ENCODE measurements at regions not wholly inside any gene's neighbourhood (a gene's known extent, or its start where the extent isn't known, plus 50 kb on each side); places are given as distances from the start of the nearest gene placed in this dataset.
"Not testable (repeated sequence)": the region's sequence is repeated elsewhere in the genome, so short reads cannot be mapped to it uniquely, and the experiment has no call there.

DNA sequence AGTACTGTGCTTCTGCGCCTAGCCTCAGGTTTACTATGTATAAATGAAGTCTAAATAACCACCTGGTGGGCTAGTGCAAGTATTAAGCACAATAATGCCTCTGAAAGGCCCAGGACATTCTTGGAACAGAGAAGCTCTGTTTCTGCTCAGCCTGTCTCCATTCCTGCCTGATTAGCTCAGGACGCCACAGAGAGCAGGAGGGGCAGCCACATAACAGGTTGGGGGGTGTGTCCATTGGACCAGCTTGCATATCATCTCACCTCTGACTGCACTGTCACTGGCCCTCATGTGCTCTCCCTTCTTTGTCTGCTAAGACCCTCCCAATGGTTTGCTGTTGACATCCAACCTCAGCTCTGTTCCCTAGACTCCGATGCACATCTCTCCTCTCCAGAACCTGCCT lies 52.8 kb upstream of the IKZF1 start:
- no peak for DNase-seq (ENCODE audit: low read depth in 1 of 2, low spot score in 1 of 2)

DNA sequence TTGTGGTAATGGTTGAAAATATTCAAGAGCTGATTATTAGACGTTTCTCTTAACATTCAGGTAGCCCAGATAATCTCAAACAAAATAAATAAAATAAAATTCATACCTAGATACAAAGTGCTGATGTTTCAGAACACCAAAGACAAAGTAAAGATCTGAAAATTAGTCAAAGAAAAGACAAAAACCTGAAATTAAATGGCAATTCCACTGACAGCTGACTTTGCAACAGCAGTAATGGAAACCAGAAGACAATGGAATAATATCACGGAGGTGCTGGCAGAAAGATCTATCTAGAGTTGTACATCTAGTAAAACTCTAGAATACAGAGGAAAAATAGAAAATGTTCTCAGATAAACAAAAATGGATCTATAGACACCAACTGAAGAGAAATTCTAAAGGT lies 58.0 kb upstream of the IKZF1 start:
- DNase-seq (ENCODE audit: low read depth in 1 of 2, low spot score in 1 of 2): no peak

DNA sequence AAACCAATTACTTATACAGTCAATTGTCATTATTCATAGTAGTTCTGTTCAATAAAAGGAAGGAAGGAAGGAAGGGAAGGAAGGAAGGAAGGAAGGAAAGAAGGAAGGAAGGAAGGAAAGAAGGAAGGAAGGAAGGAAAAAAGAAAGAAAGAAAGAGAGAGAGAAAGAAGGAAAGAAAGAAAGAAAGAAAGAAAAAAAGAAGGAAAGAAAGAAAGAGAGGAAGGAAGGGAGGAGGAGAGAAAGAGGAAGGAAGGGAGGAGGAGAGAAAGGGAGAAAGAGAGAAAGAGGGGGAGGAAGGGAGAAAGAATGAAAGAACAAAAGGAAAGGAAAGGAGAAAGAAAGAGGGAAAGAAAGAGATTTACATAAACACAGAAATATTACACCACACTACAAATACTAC lies 62.4 kb upstream of the IKZF1 start:
- DNase-seq (ENCODE audit: low read depth in 1 of 2, low spot score in 1 of 2): not testable (repeated sequence)

DNA sequence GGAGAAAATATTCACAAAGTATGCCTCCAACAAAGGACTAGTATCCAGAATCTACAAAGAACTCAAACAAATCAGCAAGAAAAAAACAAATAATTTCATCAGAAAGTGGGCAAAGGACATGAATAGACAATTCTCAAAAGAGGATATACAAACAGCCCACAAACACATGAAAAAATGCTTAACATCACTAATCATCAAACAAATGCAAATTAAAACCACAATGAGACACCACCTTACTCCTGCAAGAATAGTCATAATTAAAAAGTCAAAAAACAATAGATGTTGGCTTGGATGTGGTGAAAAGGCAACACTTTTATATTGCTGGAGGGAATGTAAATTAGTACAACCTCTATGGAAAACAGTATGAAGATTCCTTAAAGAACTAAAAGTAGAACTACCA lies 63.8 kb upstream of the IKZF1 start:
- not testable (repeated sequence) for DNase-seq (ENCODE audit: low read depth in 1 of 2, low spot score in 1 of 2)

DNA sequence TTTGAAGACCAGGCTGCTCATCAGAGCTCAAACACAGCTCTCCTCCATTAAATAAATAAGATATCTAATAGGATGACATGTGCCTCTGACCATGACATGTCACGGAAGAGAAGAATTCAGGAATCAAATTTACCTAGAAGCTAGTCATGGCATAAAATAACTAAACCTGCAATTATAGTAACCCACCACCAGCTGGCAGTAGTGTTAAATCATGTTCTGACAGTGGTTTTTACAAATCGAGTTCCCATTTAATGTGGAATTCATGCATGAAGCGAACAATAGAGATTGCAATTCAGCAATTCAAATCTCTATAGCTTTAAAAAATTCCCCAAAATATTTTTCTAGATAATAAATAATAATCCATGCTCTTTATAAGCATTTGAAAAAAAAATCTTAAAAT lies 74.6 kb upstream of the IKZF1 start:
- no peak for DNase-seq (ENCODE audit: low read depth in 1 of 2, low spot score in 1 of 2)

DNA sequence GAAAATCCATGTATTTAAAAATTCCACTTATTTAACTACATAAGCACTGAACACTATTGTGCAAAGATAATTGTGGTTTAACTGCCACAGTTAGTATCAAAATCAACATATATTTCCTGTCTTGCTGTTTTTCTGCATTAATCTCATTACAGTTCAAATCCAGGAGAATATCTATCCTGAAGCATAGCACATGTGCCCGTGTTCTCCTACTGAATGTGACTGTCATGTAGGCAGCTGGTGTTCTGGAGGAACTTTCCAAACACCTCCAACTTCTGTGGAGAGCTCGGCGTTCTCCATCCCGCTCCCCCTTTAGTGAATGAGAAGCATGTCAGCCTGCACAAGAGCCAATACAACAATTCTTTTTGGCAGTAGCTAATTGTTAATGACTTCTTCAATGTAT lies 76.4 kb upstream of the IKZF1 start:
- no peak for DNase-seq (ENCODE audit: low read depth in 1 of 2, low spot score in 1 of 2)

DNA sequence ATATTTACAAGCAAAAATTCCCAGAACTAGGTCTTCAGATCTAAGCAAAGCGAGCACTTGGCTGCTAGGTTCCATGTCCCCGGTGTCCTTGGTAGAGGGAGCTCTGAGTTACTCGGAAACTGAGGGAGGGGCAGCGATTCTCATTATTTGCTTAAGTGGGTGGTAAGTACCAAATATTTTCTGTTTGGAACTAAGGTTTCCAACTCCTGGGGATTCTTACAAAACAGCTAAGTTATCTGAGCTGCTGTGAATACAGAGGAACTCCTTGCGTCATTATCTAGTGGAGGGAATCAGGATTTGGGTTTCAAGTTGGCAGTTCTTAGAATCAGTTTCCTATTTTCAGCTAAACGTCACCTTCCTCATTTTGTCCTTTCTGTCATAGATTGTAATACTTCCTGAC lies 76.8 kb upstream of the IKZF1 start:
- no peak for DNase-seq (ENCODE audit: low read depth in 1 of 2, low spot score in 1 of 2)

DNA sequence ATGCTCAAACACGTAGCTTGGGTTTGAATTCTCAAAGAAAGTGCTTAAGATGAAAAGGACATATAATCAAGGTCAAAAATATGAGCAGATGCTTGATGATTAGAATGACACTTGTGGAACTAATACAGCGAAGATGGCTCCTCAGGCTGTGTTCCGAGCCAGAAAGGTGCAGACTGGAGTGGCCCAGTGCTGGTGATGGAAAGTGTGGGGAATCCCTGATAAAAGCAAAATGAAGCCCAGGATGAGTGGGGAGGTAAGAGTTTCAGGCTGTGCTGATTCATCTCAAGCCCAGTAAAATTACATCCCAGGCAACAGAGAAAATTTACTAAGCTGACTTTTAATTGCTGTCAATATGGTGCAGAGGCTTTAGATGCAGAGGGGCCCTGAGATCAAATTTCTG lies 77.8 kb upstream of the IKZF1 start:
- DNase-seq (ENCODE audit: low read depth in 1 of 2, low spot score in 1 of 2): no peak

DNA sequence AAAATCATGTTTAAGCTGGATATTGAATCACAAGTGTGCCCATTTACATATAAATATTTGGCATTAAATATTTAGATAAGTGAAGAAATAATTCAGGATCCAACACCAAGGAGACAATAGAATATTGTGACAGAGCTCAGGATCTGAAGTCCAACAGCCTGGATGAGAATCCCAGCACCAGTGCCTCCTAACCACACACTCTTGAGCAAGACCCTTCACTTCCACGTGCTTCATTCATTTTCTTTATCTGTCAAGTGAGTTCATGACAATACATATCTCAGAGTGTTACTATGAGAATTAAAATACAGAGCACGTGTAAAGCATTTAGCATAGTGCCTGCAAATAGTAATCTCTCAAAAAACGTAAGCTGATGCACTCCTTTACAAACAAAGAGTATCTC lies 78.4 kb upstream of the IKZF1 start:
- DNase-seq (ENCODE audit: low read depth in 1 of 2, low spot score in 1 of 2): no peak

DNA sequence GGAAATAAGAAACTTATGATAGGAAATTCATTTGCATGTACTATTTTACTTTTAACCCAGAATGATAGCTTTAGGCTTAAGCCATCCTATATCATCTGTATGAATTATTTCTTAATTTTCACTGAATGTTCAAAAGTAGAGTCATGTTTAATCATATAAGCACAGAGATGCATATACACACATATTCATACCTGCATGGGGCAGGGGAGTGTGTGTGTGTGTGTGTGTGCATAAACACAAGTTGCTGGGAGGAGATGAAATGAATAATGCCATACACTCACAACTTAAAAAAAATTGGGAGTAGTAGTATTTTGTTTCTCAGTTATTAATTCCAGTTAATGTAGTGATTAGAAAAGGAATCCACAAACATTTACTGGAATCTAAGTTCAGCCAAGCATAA lies 83.1 kb upstream of the IKZF1 start:
- no peak for DNase-seq (ENCODE audit: low read depth in 1 of 2, low spot score in 1 of 2)

DNA sequence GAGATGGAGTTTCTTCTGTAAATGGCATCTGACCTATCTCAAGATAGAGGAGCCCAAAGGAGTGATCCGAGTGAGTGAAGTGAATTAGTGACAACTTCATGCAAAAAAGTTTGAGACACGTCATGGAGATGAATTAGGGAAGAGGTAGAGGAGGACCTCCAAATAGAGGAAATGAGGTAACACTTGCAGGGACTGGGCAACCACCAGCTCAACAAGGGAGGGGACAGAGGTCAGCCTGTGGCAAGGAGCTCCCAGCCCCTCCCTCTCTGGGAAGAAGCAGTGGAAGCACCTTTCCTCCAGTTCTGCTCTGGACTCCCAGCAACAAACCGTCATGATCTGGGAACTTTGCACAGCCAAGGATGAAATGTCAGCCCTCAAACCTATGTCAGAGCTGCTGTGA lies 83.5 kb upstream of the IKZF1 start:
- DNase-seq (ENCODE audit: low read depth in 1 of 2, low spot score in 1 of 2): no peak

DNA sequence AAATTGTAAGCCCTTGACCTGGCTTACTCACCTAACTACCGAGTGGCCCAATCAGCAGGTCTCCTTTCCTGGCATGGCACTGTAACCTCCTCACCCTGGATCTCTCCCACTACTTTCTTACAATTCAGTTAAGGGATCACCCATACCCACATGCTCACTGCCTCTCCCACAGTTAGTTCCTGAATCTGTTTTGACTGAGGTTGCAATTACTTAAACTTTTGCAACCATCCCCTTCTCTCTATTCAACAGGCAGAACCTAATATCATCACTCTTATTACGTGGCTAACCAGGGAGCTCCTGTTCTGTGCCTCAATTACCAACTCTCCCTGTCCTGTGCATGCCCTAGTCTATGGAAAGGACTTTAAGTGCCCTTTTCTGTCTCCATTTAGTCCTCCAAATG lies 84.2 kb upstream of the IKZF1 start:
- DNase-seq (ENCODE audit: low read depth in 1 of 2, low spot score in 1 of 2): no peak

DNA sequence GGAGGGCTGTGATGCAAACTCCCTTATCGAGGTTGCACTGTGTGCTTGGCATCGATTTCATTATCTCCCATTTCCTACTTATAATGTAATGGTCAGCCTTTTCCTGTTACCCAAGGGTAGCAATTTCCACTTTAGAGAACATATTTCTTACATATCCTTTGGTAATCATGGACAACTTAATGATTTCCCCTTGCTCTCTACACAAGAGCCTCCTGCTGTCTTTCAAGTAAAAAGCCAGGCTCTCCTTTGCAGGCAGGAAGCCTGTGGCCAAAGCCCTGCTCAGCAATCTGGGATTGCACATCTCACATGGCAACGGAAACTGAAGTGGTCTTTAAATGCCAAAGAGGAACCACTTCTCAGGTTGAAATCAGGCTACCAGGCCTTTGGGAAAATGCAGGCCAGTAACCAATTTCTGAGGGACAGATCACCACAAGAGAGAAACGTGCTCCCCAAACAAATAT lies 86.7 kb upstream of the IKZF1 start:
- no peak for DNase-seq (ENCODE audit: low read depth in 1 of 2, low spot score in 1 of 2)

DNA sequence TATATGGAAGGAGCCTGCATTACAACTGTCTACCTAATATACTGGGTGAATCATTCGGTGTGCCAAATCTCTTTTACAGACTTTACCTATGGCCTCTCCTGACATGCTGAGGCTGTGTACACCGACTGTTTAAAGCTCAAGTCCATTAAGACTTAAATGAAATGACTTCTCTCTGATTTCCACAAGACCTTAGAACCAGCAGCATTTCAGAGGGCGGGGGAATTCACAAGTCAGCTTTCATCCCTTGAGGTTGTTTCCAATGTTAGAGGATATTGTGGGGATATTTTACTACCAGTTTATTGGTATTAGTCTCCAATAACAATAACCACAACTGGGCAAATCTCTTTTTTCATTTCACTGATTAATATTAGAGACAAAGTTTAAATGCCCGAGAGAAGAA lies 87.1 kb upstream of the IKZF1 start:
- DNase-seq (ENCODE audit: low read depth in 1 of 2, low spot score in 1 of 2): no peak

DNA sequence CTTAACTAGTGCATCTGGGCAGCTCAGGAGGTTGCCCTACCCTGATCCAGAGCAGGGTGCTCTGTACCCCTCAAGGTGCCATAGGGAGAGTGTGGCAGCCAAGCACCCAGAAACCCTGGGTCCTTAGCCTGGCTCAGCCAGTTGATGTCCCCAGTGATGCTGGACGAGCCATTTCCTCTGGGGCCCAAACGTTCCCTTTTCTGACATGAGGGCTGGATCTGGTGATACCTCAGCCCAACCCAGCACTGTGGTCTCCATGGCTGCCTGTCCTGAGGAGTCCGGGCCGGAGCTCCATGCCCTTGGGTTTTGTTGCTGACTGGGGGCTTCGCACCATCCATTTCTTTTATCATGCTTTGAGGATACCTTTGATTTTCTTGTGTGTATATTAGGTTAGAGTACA lies 87.9 kb upstream of the IKZF1 start:
- DNase-seq (ENCODE audit: low read depth in 1 of 2, low spot score in 1 of 2): no peak

DNA sequence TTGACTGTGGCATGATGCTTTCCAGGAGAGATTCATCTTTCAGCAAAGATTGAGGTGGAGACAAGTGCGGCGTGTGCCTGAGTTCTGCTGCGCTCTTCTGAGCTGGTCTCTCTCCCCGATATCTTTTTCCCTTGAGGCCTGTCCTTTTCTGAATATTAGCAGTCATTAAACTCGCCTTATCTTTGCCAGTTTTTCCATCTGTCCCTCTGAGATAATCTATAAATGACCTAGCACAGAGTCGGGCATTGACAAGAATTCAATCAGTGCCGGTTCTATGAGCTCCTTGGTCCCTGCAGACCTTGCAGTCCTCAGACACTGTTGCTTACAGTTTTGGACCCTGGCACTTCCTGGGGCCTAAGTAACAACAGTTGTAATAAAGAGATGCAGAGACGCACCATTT lies 89.7 kb upstream of the IKZF1 start:
- no peak for DNase-seq (ENCODE audit: low read depth in 1 of 2, low spot score in 1 of 2)

DNA sequence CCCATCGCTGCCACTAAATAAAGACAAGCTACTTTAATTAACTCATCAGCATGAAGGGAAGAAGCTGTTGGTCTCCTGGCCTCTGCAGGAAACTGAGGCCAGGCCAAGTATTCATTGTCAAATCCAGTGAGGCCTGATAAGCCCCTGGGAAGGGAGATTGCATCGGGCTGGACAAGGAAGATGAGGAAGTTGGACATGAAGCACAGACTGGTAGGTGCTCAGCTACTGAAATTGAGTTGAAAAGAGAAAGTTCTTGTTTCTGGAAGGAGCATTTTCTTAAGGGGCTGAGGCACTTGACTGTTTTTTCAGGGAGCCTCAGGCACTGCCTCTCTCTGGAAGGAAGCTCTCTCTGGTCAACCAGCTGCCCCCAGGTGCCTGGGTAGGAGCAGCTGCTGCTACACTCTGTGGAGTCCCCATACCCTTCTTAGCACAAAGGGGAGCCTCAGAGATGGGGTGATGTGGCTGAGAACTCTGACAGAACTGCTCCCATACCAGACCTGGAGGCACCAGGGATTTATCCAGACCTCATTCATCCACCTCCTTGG lies 90.3 kb upstream of the IKZF1 start:
- no peak for DNase-seq (ENCODE audit: low read depth in 1 of 2, low spot score in 1 of 2)

DNA sequence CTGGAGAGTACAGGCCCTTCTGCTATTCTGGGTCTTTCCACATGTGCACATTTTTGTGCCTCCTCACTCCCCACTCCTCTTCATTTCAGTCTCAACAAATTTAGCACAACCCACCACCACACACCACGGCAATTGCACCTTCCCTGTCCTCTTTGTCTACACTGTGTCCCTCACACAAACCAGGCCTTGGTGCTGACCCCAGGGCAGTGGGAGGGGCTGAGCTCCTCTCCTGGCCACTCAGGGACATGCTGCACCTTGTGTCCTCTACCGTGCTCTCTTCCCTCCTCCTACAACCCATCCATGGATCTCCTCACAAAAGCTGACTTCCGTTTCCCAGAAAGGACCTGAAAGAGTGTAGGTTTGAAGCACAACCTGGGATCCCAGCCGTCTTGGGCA lies 90.9 kb upstream of the IKZF1 start:
- no peak for DNase-seq (ENCODE audit: low read depth in 1 of 2, low spot score in 1 of 2)

DNA sequence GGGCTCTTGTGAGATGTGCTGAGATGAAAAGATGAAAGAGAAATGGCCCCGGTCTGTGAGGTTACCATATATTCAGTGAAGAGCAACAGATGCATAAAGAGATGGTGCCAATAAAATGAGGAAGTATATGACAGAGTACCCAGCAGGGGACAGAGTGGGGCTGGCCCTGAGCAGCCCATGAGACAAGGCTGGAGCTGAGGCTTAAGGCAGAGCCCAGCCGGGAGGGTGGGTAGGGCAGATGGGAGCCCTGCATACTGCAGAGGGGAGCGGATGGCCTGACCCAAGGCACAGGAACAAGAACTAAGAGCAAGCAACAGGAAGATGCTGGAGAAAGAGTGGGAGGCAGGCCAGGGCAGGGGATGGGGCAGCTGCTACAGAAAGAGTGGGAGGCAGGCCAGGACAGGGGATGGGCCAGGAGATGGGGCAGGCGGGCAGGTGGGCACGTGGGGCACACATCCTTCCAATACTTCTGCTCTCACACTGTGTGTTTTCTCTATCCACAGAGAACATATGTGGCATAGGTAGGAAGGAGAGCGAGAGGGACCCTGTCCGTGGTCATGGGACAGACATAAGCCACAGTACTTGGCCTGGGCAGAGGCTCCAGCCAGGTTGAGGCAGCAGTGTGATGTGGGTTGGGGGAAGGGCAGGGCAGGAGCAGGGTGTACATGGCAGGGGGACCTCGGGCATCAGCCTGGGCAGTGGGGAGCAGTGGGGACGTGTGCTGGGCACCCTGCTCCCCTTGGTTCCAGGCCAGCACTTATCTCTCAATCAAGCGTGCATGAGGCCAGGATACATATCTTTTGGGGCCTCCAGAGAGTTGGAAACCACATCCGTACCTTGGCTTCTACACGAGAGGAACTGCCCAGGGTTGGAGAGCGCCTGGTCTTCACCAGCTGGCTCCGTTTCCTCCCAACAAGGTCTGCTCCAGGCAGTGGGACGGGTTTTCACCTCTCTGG lies 91.6 kb upstream of the IKZF1 start:
- DNase-seq (ENCODE audit: low read depth in 1 of 2, low spot score in 1 of 2): no peak

DNA sequence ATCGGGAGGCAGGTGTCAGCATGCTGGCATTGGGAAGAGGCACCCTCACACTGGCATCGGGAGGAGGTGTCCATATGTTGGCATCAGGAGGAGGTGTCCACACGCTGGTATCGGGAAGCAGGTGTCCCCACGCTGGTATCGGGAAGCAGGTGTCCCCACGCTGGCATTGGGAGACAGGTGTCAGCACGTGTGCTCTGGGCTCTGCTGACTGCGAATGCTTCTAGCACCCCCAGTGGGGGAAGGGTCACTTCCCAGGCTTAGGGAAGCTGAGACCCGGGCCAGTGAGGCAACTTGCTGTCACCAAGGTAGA lies 92.5 kb upstream of the IKZF1 start:
- no peak for DNase-seq (ENCODE audit: low read depth in 1 of 2, low spot score in 1 of 2)

DNA sequence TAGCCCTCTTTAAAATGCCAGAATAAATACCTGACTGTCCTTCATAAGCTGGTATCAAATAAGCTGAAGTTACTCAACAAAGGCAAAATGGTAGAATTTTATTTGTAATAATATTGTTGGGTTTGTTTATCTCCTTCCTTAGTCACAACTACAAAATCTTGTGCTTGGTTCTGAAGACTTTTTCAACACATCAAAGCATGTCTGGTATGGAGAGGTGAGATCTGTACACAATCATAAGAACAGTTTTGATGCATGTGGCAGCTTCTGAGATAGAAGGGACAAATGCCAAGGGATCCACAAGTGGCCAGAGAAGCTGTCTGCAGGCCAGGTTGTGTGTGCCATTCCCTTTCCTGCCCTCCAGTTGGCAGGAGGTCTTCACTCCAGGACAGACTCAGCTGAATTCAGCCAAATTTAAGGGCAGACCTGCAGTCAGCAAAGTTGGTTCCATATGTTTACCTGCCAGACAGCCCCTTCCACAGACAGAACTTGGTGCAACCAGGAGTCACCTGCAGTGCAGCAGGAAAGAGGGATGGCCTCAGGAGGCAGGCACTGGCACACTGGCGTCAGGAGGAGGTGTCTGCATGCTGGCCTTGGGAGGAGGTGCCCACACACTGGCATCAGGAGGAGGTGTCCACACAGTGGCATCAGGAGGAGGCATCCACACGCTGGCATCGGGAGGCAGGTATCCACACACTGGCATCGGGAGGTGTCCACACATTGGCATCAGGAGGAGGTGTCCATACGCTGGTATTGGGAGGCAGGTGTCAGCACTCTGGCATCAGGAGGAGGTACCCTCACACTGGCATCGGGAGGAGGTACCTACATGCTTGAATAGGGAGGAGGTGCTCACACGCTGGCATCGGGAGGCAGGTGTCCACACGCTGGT lies 93.1 kb upstream of the IKZF1 start:
- DNase-seq (ENCODE audit: low read depth in 1 of 2, low spot score in 1 of 2): no peak

DNA sequence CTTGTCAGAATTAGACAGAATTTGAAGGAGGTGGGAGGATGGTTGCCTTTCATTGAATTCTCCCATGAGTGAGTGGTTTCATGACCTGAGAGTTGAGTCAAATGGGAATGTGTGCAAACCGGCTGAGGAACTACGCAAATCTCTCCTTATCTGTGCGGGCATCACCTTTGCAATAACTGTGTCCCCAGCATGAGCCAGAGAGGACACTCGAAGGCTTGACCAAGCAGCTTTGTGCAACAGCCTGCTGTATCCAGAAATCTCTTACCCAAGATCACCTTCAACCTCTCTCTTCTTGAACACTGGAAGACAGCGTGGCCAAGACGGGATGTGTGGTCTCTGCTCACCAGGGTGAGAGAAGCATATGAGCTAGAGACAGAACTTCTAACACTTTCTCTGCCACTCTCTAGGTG lies 93.8 kb upstream of the IKZF1 start:
- DNase-seq (ENCODE audit: low read depth in 1 of 2, low spot score in 1 of 2): no peak

Measured in activated T-helper 1 cell treated with anti-CD3 and anti-CD28 coated beads, Interleukin-2, amount 50 U/mL, for 16 hours (primary cell).